Calu3 (cell line): ENCODE measurements at regions not wholly inside any gene's neighbourhood (a gene's known extent, or its start where the extent isn't known, plus 50 kb on each side); places are given as distances from the start of the nearest gene placed in this dataset.

Source experiments
- BruUV-seq: library from RNA; stranded (reverse); fragments of 400-500 nt; replicated peaks from 2 replicates; lab custom pipeline; 2021; lab: Mats Ljungman, UMichigan
- CTCF ChIA-PET: fragments of 300-600 bp; sonication (Branson Sonifier 250); formaldehyde crosslinking; loops from one replicate; lab custom pipeline; 2022; ENCODE audit warnings: antibody characterized with exemption; lab: Charles Lee
- DNase-seq: peaks from one replicate; pipeline ENCODE4 v3.0.0; 2022
- H3K27ac Mint-ChIP-seq: one replicate; pipeline ENCODE4 v1.8.0; 2022; ENCODE audit warnings: mixed read lengths; ENCODE audit not compliant: unreplicated experiment
- H3K27me3 Mint-ChIP-seq: one replicate; pipeline ENCODE4 v1.8.0; 2022; ENCODE audit warnings: mixed read lengths; ENCODE audit not compliant: unreplicated experiment
- H3K36me3 Mint-ChIP-seq: one replicate; pipeline ENCODE4 v1.8.0; 2022; ENCODE audit warnings: mild to moderate bottlenecking, moderate library complexity, mixed read lengths; ENCODE audit not compliant: insufficient read depth, unreplicated experiment
- H3K4me1 Mint-ChIP-seq: one replicate; pipeline ENCODE4 v1.8.0; 2022; ENCODE audit warnings: mild to moderate bottlenecking, low read depth, mixed read lengths; ENCODE audit not compliant: unreplicated experiment
- H3K4me3 Mint-ChIP-seq: one replicate; pipeline ENCODE4 v1.8.0; 2022; ENCODE audit warnings: mild to moderate bottlenecking, low read depth, moderate library complexity, mixed read lengths; ENCODE audit not compliant: unreplicated experiment
- H3K9me3 Mint-ChIP-seq: one replicate; pipeline ENCODE4 v1.8.0; 2022; ENCODE audit warnings: low read depth, mixed read lengths; ENCODE audit not compliant: unreplicated experiment
- CTCF ChIP-seq: fragments of 200-600 bp; IDR thresholded peaks from one replicate; pipeline ENCODE4 v1.8.0; 2022; ENCODE audit warnings: antibody characterized with exemption; ENCODE audit not compliant: unreplicated experiment
- intact Hi-C: fragments of 100-400 bp; cut with micrococcal nuclease; formaldehyde crosslinking; loops from one replicate; pipeline ENCODE4 v1.10.0; 2022; ENCODE audit not compliant: unreplicated experiment

GRCh38 chr9:26231391-26231790, 553.1 kb upstream of the TUSC1 start:
- TF ChIP-seq CTCF = no peak
- Mint-ChIP-seq H3K4me1 (no peaks in the 10 kb centered on the region), H3K9me3 (peaks cover 7% of the 10 kb centered on the region), H3K27ac (no peak overlapping the region), H3K27me3 (no peaks in the 10 kb centered on the region), H3K36me3 (no peaks in the 10 kb centered on the region), H3K4me3 (no peak overlapping the region)
- intact Hi-C loops = no loop called here
- DNase-seq = no peak
- CTCF ChIA-PET = no interaction called here
- BruUV-seq = no TSS peak

- Mint-ChIP-seq H3K9me3 (peaks cover 6% of the 10 kb centered on the region), H3K4me3 (no peak overlapping the region), H3K27ac (no peak overlapping the region), H3K27me3 (no peaks in the 10 kb centered on the region), H3K36me3 (no peaks in the 10 kb centered on the region), H3K4me1 (no peaks in the 10 kb centered on the region)
- intact Hi-C loops = no loop called here
- CTCF ChIA-PET = no interaction called here
- no peak for DNase-seq
- no TSS peak for BruUV-seq
- TF ChIP-seq CTCF = no peak
Observed at GRCh38 chr9:26229324-26230054, 551.2 kb upstream of the TUSC1 start.

GRCh38 chr9:26228273-26228672, 550.0 kb upstream of the TUSC1 start:
- no peaks in the 10 kb centered on the region for H3K4me1 Mint-ChIP-seq
- BruUV-seq = no TSS peak
- peaks cover 3% of the 10 kb centered on the region for H3K9me3 Mint-ChIP-seq
- no peak overlapping the region for H3K27ac Mint-ChIP-seq
- CTCF ChIA-PET = no interaction called here
- no peaks in the 10 kb centered on the region for H3K36me3 Mint-ChIP-seq
- no peak overlapping the region for H3K4me3 Mint-ChIP-seq
- DNase-seq = no peak
- intact Hi-C loops = no loop called here
- H3K27me3 Mint-ChIP-seq = no peaks in the 10 kb centered on the region
- TF ChIP-seq CTCF = no peak

GRCh38 chr9:26221290-26221689, 543.0 kb upstream of the TUSC1 start:
- Mint-ChIP-seq H3K27ac (no peak overlapping the region), H3K36me3 (no peaks in the 10 kb centered on the region), H3K9me3 (peaks cover 6% of the 10 kb centered on the region), H3K4me3 (no peak overlapping the region), H3K4me1 (no peaks in the 10 kb centered on the region), H3K27me3 (no peaks in the 10 kb centered on the region)
- no TSS peak for BruUV-seq
- TF ChIP-seq CTCF = no peak
- CTCF ChIA-PET = no interaction called here
- intact Hi-C loops = no loop called here
- DNase-seq = no peak
